ENCODE measurements at regions not wholly inside any gene's neighbourhood (a gene's known extent, or its start where the extent isn't known, plus 50 kb on each side); places are given as distances from the start of the nearest gene placed in this dataset.
A peak's percentile ranks its signal among the peaks of the same experiment; 100 is the strongest.

DNA sequence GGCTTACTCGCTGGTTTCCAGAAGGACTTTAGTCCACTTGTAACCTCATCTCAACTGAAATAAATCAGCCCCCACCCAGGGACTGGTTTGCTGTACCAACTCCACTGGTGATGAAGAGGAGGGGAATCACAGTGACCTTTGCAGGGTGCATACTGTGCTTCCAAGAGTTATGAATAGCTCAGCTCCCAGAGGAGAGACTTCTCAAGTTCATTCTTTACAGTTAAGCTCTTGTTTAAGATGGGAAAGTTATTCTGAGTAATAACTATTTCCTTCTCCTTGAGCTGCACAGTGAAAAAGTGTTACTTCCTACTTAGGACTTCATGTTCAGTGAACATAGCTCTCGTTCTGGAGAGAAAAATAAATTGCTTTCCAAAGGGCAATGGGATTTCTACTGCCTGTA, 166.5 kb upstream of the ECI2 start:
- H3K27ac Mint-ChIP-seq = no peak overlapping the region
- H3K36me3 Mint-ChIP-seq = no peaks in the 10 kb centered on the region
- H3K4me1 Mint-ChIP-seq = no peaks in the 10 kb centered on the region
- DNase-seq (ENCODE audit: low spot score in 2 of 2) = no peak
- H3K4me3 Mint-ChIP-seq = no peak overlapping the region
- peaks cover 15% of the 10 kb centered on the region for H3K27me3 Mint-ChIP-seq
- H3K9me3 Mint-ChIP-seq = peaks cover 4% of the 10 kb centered on the region
- ATAC-seq (ENCODE audit: low read depth) = no peak

DNA sequence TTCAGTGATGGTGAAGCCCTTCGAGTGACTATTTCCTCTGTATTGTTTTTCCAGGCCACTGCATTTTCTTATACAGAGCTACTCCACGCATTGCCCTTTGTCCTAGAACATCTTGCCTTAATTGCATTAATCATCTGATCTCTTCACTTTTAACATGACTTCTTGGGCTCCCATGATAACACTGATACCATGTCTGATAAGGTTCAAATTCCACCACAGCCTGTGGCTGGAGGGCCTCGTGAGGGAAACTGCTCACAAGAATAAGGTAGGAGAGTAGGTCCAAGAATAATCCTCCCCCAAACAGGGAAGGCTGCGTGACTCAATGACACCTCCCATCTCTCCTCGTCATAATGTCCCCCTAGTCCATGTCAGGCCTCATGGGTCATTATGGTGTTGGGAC, 165.5 kb upstream of the ECI2 start:
- Mint-ChIP-seq H3K36me3 (no peaks in the 10 kb centered on the region), H3K4me3 (no peak overlapping the region), H3K27ac (no peak overlapping the region), H3K4me1 (no peaks in the 10 kb centered on the region), H3K9me3 (peaks cover 4% of the 10 kb centered on the region), H3K27me3 (peaks cover 12% of the 10 kb centered on the region)
- no peak for ATAC-seq (ENCODE audit: low read depth)
- no peak for DNase-seq (ENCODE audit: low spot score in 2 of 2)

DNA sequence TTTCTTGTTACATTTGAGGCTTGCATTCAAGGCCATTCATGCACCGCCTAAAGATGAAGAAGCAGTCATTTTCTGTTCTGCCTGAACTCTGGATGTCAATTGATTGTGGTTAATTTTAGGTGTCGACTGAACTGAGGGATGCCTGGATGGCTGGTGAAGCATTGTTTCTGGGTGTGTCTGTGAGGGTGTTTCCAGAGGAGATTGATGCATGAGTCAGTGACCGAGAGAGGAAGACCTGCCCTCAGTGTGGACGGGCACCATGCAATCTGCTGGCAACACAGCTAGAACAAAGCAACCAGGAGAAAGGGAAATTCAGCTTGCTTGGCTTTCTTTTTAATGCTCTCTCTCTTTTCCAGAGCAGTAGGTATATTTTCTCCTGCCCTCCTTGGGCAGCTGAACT, 164.1 kb upstream of the ECI2 start:
- peaks cover 6% of the 10 kb centered on the region for H3K27me3 Mint-ChIP-seq
- no peak for DNase-seq (ENCODE audit: low spot score in 2 of 2)
- H3K4me3 Mint-ChIP-seq = no peak overlapping the region
- H3K27ac Mint-ChIP-seq = no peak overlapping the region
- no peaks in the 10 kb centered on the region for H3K36me3 Mint-ChIP-seq
- peaks cover 4% of the 10 kb centered on the region for H3K9me3 Mint-ChIP-seq
- ATAC-seq (ENCODE audit: low read depth) = no peak
- H3K4me1 Mint-ChIP-seq = no peaks in the 10 kb centered on the region

DNA sequence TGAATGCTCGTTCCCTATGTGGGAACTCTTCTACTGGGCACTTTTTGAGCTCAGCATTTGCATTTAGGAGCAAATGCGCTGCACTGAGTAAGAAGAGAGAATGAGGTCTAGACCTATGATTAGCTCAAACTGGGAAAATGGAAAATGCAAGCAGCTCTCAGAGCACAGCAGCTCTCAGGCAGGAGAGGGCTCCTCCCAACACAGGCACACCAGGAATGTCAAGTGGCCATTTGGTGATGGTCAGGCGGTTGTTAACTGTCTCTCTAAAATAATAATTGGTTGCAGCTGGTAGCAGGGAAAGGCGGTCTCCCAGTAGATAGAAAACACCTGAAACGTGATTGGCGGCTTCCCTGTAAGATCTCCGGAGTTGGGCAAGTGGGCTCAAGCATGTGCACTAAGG, 162.0 kb upstream of the ECI2 start:
- H3K4me1 Mint-ChIP-seq = no peaks in the 10 kb centered on the region
- no peak for DNase-seq (ENCODE audit: low spot score in 2 of 2)
- no peak overlapping the region for H3K4me3 Mint-ChIP-seq
- peaks cover 5% of the 10 kb centered on the region for H3K27me3 Mint-ChIP-seq
- H3K36me3 Mint-ChIP-seq = no peaks in the 10 kb centered on the region
- no peak for ATAC-seq (ENCODE audit: low read depth)
- H3K9me3 Mint-ChIP-seq = peaks cover 3% of the 10 kb centered on the region
- H3K27ac Mint-ChIP-seq = no peak overlapping the region

DNA sequence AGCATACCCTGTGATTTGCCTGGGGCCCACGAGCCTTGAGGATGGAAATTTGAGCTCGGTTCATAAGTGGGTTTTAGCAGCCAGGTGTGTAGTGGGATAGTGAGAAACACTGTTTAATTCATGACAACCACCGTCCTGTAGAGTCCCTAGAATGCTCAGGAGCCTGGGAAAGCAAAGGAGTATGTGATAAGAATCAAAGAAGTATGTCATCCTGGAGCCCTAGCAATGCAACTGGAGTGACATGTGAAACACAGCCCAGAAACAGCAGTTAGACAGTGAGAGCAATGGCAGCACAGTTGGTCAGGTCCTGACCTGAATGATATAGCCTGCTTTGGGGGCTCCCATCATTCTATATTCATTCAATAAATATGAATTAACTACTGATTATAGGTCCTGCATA, 161.2 kb upstream of the ECI2 start:
- ATAC-seq (ENCODE audit: low read depth) = no peak
- Mint-ChIP-seq H3K27ac (no peak overlapping the region), H3K9me3 (peaks cover 3% of the 10 kb centered on the region), H3K36me3 (no peaks in the 10 kb centered on the region), H3K27me3 (peaks cover 5% of the 10 kb centered on the region), H3K4me3 (no peak overlapping the region), H3K4me1 (no peaks in the 10 kb centered on the region)
- no peak for DNase-seq (ENCODE audit: low spot score in 2 of 2)

DNA sequence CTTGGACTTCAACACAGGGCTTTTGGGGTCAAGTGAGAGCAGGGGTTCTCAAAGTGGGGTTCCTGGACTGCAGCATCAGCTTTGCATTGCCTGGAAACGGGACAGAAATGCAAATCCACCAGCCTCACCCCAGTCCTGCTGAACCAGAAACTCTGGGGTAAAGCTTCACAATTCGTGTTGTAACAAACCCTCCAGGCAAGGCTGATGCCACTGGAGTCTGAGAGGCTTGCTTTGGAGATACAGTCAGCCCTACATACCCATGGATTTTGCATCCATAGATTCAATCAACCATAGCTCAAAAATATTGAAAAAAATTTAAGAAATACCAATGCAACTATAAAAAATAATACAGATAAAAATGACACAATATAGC, 160.4 kb upstream of the ECI2 start:
- Mint-ChIP-seq H3K36me3 (no peaks in the 10 kb centered on the region), H3K27ac (no peak overlapping the region), H3K27me3 (peaks cover 5% of the 10 kb centered on the region), H3K4me1 (no peaks in the 10 kb centered on the region), H3K4me3 (no peak overlapping the region), H3K9me3 (peaks cover 3% of the 10 kb centered on the region)
- DNase-seq (ENCODE audit: low spot score in 2 of 2) (no peak), ATAC-seq (ENCODE audit: low read depth) (no peak)

DNA sequence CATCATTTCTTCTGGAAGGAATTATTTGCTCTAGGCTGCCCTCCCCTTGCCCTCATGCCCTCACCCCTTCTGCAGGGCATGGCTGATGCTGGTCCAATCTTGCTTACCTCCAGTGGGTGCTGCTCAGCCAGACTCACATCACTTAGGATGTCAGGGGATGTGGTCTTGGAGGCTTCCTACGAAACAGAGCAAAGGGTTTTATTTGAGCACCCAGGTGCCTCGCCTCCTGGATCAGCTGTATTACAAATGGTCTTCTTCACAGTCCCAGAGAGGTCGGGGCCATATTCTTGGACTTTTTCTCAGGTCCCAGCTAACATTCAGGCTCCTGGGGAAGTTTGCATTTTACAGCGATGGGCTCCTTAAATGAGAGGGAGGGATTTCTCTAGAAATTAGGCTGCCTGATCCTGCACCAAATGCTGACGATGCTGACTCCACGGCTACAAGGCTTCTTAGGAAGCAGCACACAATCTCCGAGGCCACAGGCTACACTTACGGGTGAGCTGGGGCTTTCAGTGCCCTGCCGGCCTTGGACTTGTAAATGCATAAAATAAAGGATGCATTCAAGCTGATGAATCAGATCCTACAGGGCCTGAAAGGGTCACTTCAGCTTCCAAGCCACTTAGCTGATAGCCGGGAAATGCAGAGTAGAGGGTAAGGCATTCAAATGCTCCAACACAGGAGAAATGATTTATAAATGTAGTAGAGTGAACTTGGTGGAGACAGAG, 159.8 kb upstream of the ECI2 start:
- H3K36me3 Mint-ChIP-seq = no peaks in the 10 kb centered on the region
- ATAC-seq (ENCODE audit: low read depth) (no peak), DNase-seq (ENCODE audit: low spot score in 2 of 2) (no peak)
- peaks cover 5% of the 10 kb centered on the region for H3K27me3 Mint-ChIP-seq
- no peaks in the 10 kb centered on the region for H3K4me1 Mint-ChIP-seq
- peaks cover 3% of the 10 kb centered on the region for H3K9me3 Mint-ChIP-seq
- no peak overlapping the region for H3K27ac Mint-ChIP-seq
- H3K4me3 Mint-ChIP-seq = no peak overlapping the region

DNA sequence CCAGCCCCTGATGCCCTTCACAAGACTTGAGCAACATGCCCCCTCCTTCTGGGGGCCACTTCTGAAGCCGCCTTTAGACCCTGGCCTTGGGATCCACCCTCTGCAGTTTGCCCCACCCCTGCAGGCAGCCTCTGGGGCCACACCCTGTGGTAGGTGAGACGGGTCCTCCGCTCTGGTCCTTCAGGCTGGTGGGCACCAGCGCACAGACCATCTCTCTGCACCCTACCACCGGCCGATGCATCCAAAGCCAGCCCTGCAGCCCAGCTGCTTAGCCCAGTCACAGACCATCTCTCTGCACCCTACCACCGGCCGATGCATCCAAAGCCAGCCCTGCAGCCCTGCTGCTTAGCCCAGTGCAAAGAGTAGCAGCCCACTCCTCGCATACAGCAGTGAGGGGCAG, 159.3 kb upstream of the ECI2 start:
- Mint-ChIP-seq H3K36me3 (no peaks in the 10 kb centered on the region), H3K9me3 (peaks cover 3% of the 10 kb centered on the region), H3K4me1 (no peaks in the 10 kb centered on the region), H3K4me3 (no peak overlapping the region), H3K27ac (no peak overlapping the region), H3K27me3 (peaks cover 5% of the 10 kb centered on the region)
- ATAC-seq (ENCODE audit: low read depth) = no peak
- no peak for DNase-seq (ENCODE audit: low spot score in 2 of 2)

DNA sequence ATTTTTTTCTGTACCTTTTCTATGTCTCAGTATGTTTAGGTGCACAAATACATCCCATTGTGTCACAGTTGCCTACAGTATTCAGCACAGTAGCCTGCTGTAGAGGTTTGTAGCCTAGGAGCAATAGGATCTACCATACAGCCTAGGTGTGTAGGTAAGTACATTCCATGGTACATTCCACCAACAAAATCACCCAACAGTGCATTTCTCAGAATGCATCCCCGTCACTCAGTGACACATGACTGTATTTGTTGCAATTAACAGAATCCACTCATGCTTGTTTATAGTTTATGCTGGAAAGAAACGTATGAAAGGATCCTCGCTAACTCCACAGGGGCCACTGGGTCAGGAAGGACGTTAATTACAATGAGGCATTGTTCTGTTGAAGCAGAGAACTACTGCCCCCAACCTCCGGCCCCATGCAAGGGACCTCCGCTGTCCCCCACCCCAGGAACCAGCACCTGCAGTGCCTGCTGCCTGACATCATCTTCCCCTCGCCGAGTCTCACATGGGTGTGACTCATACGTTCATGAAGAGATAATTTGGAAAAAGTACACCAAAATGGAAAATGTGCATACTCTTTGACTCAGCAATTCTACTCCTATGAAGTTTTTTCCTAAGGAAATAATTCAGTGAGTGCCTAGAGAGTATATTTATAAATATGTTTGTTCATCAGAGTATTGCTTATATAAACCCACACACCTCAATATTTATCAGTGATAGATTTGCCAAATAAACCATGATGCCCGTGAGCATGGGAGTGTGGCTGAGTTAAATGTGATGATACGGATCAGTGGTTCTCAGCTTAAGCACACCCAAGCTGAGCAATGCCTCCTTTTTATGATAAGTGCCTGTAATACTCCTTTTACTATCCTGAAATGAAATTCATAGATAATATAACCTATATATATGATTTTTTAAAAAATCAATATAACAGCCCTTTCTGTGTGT, 156.4 kb upstream of the ECI2 start:
- DNase-seq (ENCODE audit: low spot score in 2 of 2) (no peak), ATAC-seq (ENCODE audit: low read depth) (no peak)
- no peaks in the 10 kb centered on the region for H3K4me1 Mint-ChIP-seq
- peaks cover 5% of the 10 kb centered on the region for H3K27me3 Mint-ChIP-seq
- no peak overlapping the region for H3K4me3 Mint-ChIP-seq
- no peaks in the 10 kb centered on the region for H3K36me3 Mint-ChIP-seq
- no peak overlapping the region for H3K27ac Mint-ChIP-seq
- no peaks in the 10 kb centered on the region for H3K9me3 Mint-ChIP-seq

DNA sequence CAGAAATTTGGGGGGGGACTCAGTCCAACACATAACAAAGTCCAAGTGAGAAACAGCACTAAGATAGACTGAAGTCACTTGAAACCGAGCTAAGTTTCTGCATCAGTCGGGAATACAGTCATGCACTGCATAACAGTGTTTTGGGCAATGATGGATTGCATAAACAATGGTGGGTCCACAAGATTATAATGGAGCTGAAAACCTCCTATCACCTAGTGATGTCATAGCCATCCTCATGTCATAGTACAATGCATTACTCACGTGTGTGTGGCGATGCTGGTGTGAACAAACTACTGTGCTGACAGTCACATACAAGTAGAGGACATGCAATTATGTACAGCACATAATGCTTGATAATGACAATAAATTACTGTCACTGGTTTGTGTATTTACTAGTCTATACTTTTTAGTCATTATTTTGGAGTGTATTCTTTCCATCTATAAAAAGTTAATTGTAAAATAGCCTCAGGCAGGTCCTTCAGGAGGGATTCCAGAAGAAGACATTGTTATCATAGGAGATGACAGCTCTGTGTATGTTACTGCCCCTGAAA, 154.5 kb upstream of the ECI2 start:
- ATAC-seq (ENCODE audit: low read depth) (no peak), DNase-seq (ENCODE audit: low spot score in 2 of 2) (no peak)
- Mint-ChIP-seq H3K9me3 (no peaks in the 10 kb centered on the region), H3K36me3 (no peaks in the 10 kb centered on the region), H3K4me1 (no peaks in the 10 kb centered on the region), H3K27me3 (peaks cover 9% of the 10 kb centered on the region), H3K27ac (no peak overlapping the region), H3K4me3 (no peak overlapping the region)

DNA sequence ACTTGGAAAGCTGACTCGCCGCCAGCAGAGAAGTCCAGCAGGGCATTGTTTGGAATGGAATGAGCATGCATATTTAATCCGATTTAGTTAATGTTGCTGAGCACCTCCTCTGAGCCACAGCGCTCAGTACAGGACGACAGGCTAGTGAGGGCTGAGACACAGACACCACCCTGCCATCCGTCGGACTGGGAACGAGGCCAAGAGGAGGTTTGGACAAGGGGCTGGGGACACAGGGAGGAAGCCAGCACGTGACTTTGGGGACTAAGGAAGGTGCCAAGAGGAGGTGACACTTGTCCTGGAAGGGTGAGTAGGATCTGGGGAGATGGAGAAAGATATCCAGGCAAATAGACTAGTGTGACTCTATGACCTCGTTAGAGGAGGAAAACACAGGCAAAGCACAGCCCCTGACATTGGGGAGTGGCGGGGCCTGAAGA, 152.5 kb upstream of the ECI2 start:
- Mint-ChIP-seq H3K9me3 (no peaks in the 10 kb centered on the region), H3K4me3 (no peak overlapping the region), H3K27me3 (peaks cover 12% of the 10 kb centered on the region), H3K27ac (no peak overlapping the region), H3K36me3 (no peaks in the 10 kb centered on the region), H3K4me1 (no peaks in the 10 kb centered on the region)
- DNase-seq (ENCODE audit: low spot score in 2 of 2) = no peak
- no peak for ATAC-seq (ENCODE audit: low read depth)

DNA sequence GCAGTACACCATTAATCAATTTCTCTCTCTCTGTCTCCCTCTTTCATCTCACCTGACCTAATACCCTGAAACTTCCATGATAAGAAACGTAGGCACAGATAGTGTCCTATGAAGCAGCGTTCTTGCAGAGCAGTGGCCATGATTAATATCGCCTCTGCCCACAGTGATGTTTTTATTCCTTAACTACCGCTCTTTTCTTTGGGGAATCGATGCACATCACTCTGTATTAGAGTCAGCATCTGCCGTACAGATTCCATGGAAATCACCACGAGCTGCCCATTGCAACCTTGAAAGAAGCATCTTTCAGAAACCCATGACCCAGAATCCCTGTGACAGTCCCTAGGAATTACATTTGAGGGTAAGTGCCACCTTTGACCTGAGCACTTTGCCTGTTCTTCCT, 152.0 kb upstream of the ECI2 start:
- Mint-ChIP-seq H3K4me3 (no peak overlapping the region), H3K27me3 (peaks cover 12% of the 10 kb centered on the region), H3K4me1 (no peaks in the 10 kb centered on the region), H3K9me3 (no peaks in the 10 kb centered on the region), H3K36me3 (no peaks in the 10 kb centered on the region), H3K27ac (no peak overlapping the region)
- ATAC-seq (ENCODE audit: low read depth) = no peak
- peak in 1 of 2 donors; percentile 2 for DNase-seq (ENCODE audit: low spot score in 2 of 2)

DNA sequence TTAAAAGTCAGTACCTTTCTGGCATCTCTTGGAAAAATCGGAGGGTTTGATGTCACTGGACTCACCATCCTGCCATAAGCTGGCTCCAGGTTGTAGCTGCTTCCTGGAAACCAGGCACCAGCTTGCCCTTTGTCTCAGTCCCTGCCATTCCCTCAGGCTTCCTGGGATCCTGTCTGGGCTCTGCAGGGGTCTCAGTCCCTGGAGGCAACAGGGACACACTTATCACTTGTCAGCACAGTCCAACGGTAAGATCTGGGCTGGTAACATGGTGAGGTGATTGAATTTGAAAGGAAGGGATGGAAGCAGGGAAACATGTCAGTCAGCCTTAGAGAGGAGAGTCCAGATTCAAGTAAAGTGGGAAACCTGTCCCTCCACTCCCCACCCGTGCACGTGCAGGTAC, 147.6 kb upstream of the ECI2 start:
- Mint-ChIP-seq H3K9me3 (peaks cover 2% of the 10 kb centered on the region), H3K27ac (no peak overlapping the region), H3K4me1 (peaks cover 7% of the 10 kb centered on the region), H3K27me3 (peaks cover 13% of the 10 kb centered on the region), H3K36me3 (no peaks in the 10 kb centered on the region), H3K4me3 (no peak overlapping the region)
- ATAC-seq (ENCODE audit: low read depth) (no peak), DNase-seq (ENCODE audit: low spot score in 2 of 2) (no peak)
